CD14-positive monocyte (primary cell): ENCODE measurements at regions not wholly inside any gene's neighbourhood (a gene's known extent, or its start where the extent isn't known, plus 50 kb on each side); places are given as distances from the start of the nearest gene placed in this dataset.
"Not testable (repeated sequence)": the region's sequence is repeated elsewhere in the genome, so short reads cannot be mapped to it uniquely, and the experiment has no call there.

Source experiments
- DNase-seq, 3 donors: peaks; one replicate each; pipeline ENCODE4 v3.0.0-alpha.2; 2011 to 2022
- H2AFZ ChIP-seq: 2 replicates; pipeline ENCODE4 v1.6.0; 2012; ENCODE audit warnings: mild to moderate bottlenecking, low read depth, low read length, inconsistent platforms; ENCODE audit not compliant: insufficient read depth, poor library complexity, severe bottlenecking
- H3K27ac ChIP-seq, 2 donors: 1 replicate in 1 of 2; 2 replicates in 1 of 2; pipeline ENCODE4 v1.5.1; 2012 to 2013; ENCODE audit warnings: low read length in 2 of 2, control low read depth in 1 of 2, inconsistent platforms in 1 of 2, low read depth in 1 of 2, mild to moderate bottlenecking in 1 of 2
- H3K27me3 ChIP-seq, 2 donors: one replicate each; pipeline versions ENCODE4 v1.6.0 to v1.6.1; 2011 to 2013; ENCODE audit warnings: low read length in 2 of 2; ENCODE audit not compliant: control insufficient read depth in 2 of 2, insufficient read depth in 2 of 2
- H3K36me3 ChIP-seq, 2 donors: replicated peaks in 1 of 2; 1 replicate in 1 of 2; 2 replicates in 1 of 2; pipeline versions ENCODE4 v1.5.1 to v1.6.1; 2012 to 2013; ENCODE audit warnings: low read length in 2 of 2, control low read depth in 1 of 2, inconsistent platforms in 1 of 2, mild to moderate bottlenecking in 1 of 2; ENCODE audit not compliant: insufficient read depth in 2 of 2, control insufficient read depth in 1 of 2
- H3K4me1 ChIP-seq, 2 donors: 1 replicate in 1 of 2; 2 replicates in 1 of 2; pipeline versions ENCODE4 v1.5.1 to v1.6.1; 2012 to 2013; ENCODE audit warnings: low read length in 2 of 2, control low read depth in 1 of 2, inconsistent platforms in 1 of 2, mild to moderate bottlenecking in 1 of 2, moderate library complexity in 1 of 2; ENCODE audit not compliant: insufficient read depth in 2 of 2, control insufficient read depth in 1 of 2
- H3K4me2 ChIP-seq: replicated peaks from 2 replicates; pipeline ENCODE3; 2012; ENCODE audit warnings: low read length, moderate library complexity, mild to moderate bottlenecking; ENCODE audit not compliant: poor library complexity, severe bottlenecking; ENCODE audit errors: extremely low read depth
- H3K4me3 ChIP-seq, 3 experiments: fragments of 200-600 bp in 1 of 3; sonication (generic) in 1 of 3; replicated peaks in 1 of 3; 1 replicate in 2 of 3; 2 replicates in 1 of 3; pipeline ENCODE4 v1.5.1; 2011 to 2013; ENCODE audit warnings: low read length in 3 of 3, mild to moderate bottlenecking in 3 of 3, control low read depth in 2 of 3, low read depth in 2 of 3, inconsistent platforms in 1 of 3, moderate library complexity in 1 of 3
- H3K79me2 ChIP-seq: 2 replicates; pipeline ENCODE4 v1.6.0; 2012; ENCODE audit warnings: mild to moderate bottlenecking, control low read depth, inconsistent platforms, low read length, moderate library complexity; ENCODE audit not compliant: insufficient read depth
- H3K9ac ChIP-seq: 2 replicates; pipeline ENCODE4 v1.6.0; 2017; ENCODE audit warnings: low read length, mild to moderate bottlenecking; ENCODE audit not compliant: insufficient read depth, poor library complexity, severe bottlenecking
- H3K9me3 ChIP-seq, 2 donors: replicated peaks in 1 of 2; 1 replicate in 1 of 2; 2 replicates in 1 of 2; pipeline versions ENCODE4 v1.5.1 to v1.6.1; 2012 to 2013; ENCODE audit warnings: low read length in 2 of 2, control low read depth in 1 of 2; ENCODE audit not compliant: control insufficient read depth in 1 of 2, insufficient read depth in 1 of 2
- H4K20me1 ChIP-seq: 2 replicates; pipeline ENCODE4 v1.6.0; 2012; ENCODE audit warnings: mild to moderate bottlenecking, low read length, control low read depth, moderate library complexity; ENCODE audit not compliant: insufficient read depth
- H3K27ac Mint-ChIP-seq, 7 donors: one replicate each; pipeline ENCODE4 v1.8.0; 2020; ENCODE audit warnings: mild to moderate bottlenecking in 7 of 7, mixed read lengths in 7 of 7, moderate library complexity in 6 of 7, inconsistent platforms in 2 of 7
- H3K27me3 Mint-ChIP-seq, 3 donors: one replicate each; pipeline ENCODE4 v1.8.0; 2021 to 2022; ENCODE audit warnings: low read depth in 3 of 3, mild to moderate bottlenecking in 3 of 3, mixed read lengths in 3 of 3, moderate library complexity in 3 of 3, inconsistent platforms in 1 of 3
- H3K36me3 Mint-ChIP-seq, 2 donors: one replicate each; pipeline ENCODE4 v1.8.0; 2020; ENCODE audit warnings: mixed read lengths in 2 of 2, inconsistent platforms in 1 of 2, mild to moderate bottlenecking in 1 of 2
- H3K4me1 Mint-ChIP-seq: one replicate; pipeline ENCODE4 v1.8.0; 2020; ENCODE audit warnings: mild to moderate bottlenecking, mixed read lengths
- H3K4me3 Mint-ChIP-seq, 2 donors: one replicate each; pipeline ENCODE4 v1.8.0; 2020; ENCODE audit warnings: mild to moderate bottlenecking in 2 of 2, mixed read lengths in 2 of 2, moderate library complexity in 1 of 2
- H3K9me3 Mint-ChIP-seq, 7 donors: one replicate each; pipeline ENCODE4 v1.8.0; 2020 to 2022; ENCODE audit warnings: mixed read lengths in 7 of 7, mild to moderate bottlenecking in 6 of 7, moderate library complexity in 6 of 7, inconsistent platforms in 2 of 7
- CTCF ChIP-seq: fragments of 200-600 bp; IDR thresholded peaks from one replicate; pipeline ENCODE4 v1.8.0; 2022; ENCODE audit warnings: antibody characterized with exemption, mild to moderate bottlenecking
- WGBS: methylation state at CpG from one replicate; pipeline ENCODE4 v1.1.5; 2013; ENCODE audit warnings: missing lambda C conversion rate; ENCODE audit not compliant: insufficient coverage; 5-methylcytosine and 5-hydroxymethylcytosine counted together
- intact Hi-C, 2 donors: fragments of 100-400 bp; cut with micrococcal nuclease; formaldehyde crosslinking; loops; one replicate each; pipeline versions ENCODE4 v1.15.0 to v1.15.1; 2023

- TF ChIP-seq CTCF = no peak
- Histone ChIP-seq H3K9me3 (no peaks in the 10 kb centered on the region), H2AFZ (no peak overlapping the region), H3K4me3 (no peak overlapping the region), H3K4me2 (no peak overlapping the region), H3K4me1 (no peaks in the 10 kb centered on the region), H3K36me3 (no peaks in the 10 kb centered on the region), H3K27ac (no peak overlapping the region), H3K9ac (no peak overlapping the region), H3K79me2 (no peaks in the 10 kb centered on the region), H3K27me3 (no peaks in the 10 kb centered on the region), H4K20me1 (no peaks in the 10 kb centered on the region)
- no CpG with 5 or more reads among the region's 3 CpGs for WGBS
- Mint-ChIP-seq H3K27ac (no peak overlapping the region), H3K36me3 (no peaks in the 10 kb centered on the region), H3K4me1 (no peaks in the 10 kb centered on the region), H3K9me3 (peaks cover 0 to 9% (median 3%) of the 10 kb centered on the region in 7 donors), H3K4me3 (no peak overlapping the region), H3K27me3 (peaks cover 0 to 2% (median 0%) of the 10 kb centered on the region in 3 donors)
- DNase-seq = no peak
- intact Hi-C loops = no loop called here
Observed at GRCh38 chr13:67389171-67389570, 159.0 kb upstream of the PCDH9 start.

GRCh38 chr13:67383109-67383757, 153.1 kb upstream of the PCDH9 start:
- H3K4me1 ChIP-seq, H4K20me1 ChIP-seq, intact Hi-C loops, H3K9ac ChIP-seq, H3K27ac Mint-ChIP-seq, DNase-seq, H3K79me2 ChIP-seq, H3K4me3 Mint-ChIP-seq, H3K27me3 ChIP-seq, H3K36me3 Mint-ChIP-seq, H2AFZ ChIP-seq, H3K36me3 ChIP-seq, H3K4me2 ChIP-seq, H3K4me3 ChIP-seq, H3K27ac ChIP-seq, H3K27me3 Mint-ChIP-seq, H3K4me1 Mint-ChIP-seq: not testable (repeated sequence)
- H3K9me3 Mint-ChIP-seq = peaks cover 0 to 13% (median 6%) of the 10 kb centered on the region in 7 donors
- WGBS = 80% methylated on average over 3 of the region's 7 CpGs
- peaks cover 8 to 16% of the 10 kb centered on the region in 2 donors for H3K9me3 ChIP-seq
